Right lobe of liver (tissue), 4 donors: ENCODE measurements at regions not wholly inside any gene's neighbourhood (a gene's known extent, or its start where the extent isn't known, plus 50 kb on each side); places are given as distances from the start of the nearest gene placed in this dataset.

Experiments
- POLR2A ChIP-seq: fragments of 450-650 bp; IDR thresholded peaks from one replicate; pipeline ENCODE4 v1.6.1; 2017; ENCODE audit warnings: antibody characterized with exemption, mild to moderate bottlenecking
- TF ChIP-seq, protein P1 (sequence below), 4 donors: fragments of 200-600 bp in 3 of 4; fragments of 450-650 bp in 1 of 4; IDR thresholded peaks; one replicate each; pipeline versions ENCODE4 v1.5.1 to v1.8.0; 2016 to 2022; ENCODE audit warnings: antibody characterized with exemption in 4 of 4, mild to moderate bottlenecking in 2 of 4
- donor health status: DM: no; HTN: no; CAD: no.
- donor health status: DM: no; HTN: no; CAD: no.
- donor health status: DM: no; HTN: yes; CAD: no.

DNA sequence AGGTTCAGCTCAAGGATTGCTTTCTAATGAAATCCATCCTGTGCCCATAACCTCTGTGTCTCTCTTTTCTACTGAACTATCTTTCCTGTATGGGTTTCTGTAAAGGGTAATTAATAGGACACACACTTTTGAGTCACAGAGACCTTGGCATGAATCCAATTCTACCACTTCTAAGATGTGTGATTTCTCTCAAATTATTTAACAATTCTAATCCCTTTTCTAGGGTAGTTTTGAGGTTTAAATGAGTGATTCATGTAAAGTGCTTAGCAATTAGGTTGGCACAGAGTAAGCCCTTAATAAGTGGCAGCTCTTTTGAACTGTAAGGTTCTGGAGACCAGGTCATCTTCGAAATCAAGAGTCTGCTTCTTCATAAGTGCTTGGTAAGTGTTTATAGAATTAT is 202.7 kb downstream of the RASSF9 start:
- TF ChIP-seq, protein P1, sequence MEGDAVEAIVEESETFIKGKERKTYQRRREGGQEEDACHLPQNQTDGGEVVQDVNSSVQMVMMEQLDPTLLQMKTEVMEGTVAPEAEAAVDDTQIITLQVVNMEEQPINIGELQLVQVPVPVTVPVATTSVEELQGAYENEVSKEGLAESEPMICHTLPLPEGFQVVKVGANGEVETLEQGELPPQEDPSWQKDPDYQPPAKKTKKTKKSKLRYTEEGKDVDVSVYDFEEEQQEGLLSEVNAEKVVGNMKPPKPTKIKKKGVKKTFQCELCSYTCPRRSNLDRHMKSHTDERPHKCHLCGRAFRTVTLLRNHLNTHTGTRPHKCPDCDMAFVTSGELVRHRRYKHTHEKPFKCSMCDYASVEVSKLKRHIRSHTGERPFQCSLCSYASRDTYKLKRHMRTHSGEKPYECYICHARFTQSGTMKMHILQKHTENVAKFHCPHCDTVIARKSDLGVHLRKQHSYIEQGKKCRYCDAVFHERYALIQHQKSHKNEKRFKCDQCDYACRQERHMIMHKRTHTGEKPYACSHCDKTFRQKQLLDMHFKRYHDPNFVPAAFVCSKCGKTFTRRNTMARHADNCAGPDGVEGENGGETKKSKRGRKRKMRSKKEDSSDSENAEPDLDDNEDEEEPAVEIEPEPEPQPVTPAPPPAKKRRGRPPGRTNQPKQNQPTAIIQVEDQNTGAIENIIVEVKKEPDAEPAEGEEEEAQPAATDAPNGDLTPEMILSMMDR (IDR thresholded peaks at IDR 0.05), result no peak
- TF ChIP-seq POLR2A, result no peak
